RWPE2 (cell line): ENCODE measurements at regions not wholly inside any gene's neighbourhood (a gene's known extent, or its start where the extent isn't known, plus 50 kb on each side); places are given as distances from the start of the nearest gene placed in this dataset.

ENCODE experiments used
- ATAC-seq: fragments of 200-7000 bp; cut with Tn5 transposase; 3 replicates; pipeline ENCODE4 v1.9.1; 2021; ENCODE audit warnings: low read depth
- DNase-seq: peaks from one replicate; pipeline ENCODE4 v3.0.0-alpha.2; 2020; ENCODE audit warnings: low spot score
- H3K27ac ChIP-seq: fragments of 450-650 bp; 2 replicates; pipeline ENCODE4 v1.5.1; 2017; ENCODE audit warnings: mild to moderate bottlenecking; ENCODE audit not compliant: poor library complexity, severe bottlenecking
- H3K27me3 ChIP-seq: fragments of 250-450 bp; sonication (Bioruptor Pico); 2 replicates; pipeline ENCODE4 v1.5.1; 2021; ENCODE audit warnings: mild to moderate bottlenecking, moderate library complexity; ENCODE audit not compliant: insufficient read depth, poor library complexity, severe bottlenecking
- H3K36me3 ChIP-seq: fragments of 250-450 bp; sonication (Bioruptor Pico); 2 replicates; pipeline ENCODE4 v1.5.1; 2020; ENCODE audit warnings: low read depth, mild to moderate bottlenecking, moderate library complexity
- H3K4me1 ChIP-seq: fragments of 250-450 bp; sonication (Bioruptor Pico); 2 replicates; pipeline ENCODE4 v1.5.1; 2021; ENCODE audit warnings: mild to moderate bottlenecking, moderate library complexity; ENCODE audit not compliant: insufficient read depth, poor library complexity, severe bottlenecking
- H3K4me3 ChIP-seq: fragments of 250-450 bp; sonication (Bioruptor Pico); 2 replicates; pipeline ENCODE4 v1.5.1; 2021; ENCODE audit warnings: mild to moderate bottlenecking, moderate library complexity; ENCODE audit not compliant: severe bottlenecking
- H3K9me3 ChIP-seq: fragments of 250-450 bp; sonication (Bioruptor Pico); 2 replicates; pipeline ENCODE4 v1.5.1; 2021; ENCODE audit warnings: mild to moderate bottlenecking, moderate library complexity; ENCODE audit not compliant: severe bottlenecking
- TF ChIP-seq, protein P1 (sequence below): fragments of 450-650 bp; IDR thresholded peaks from one replicate; pipeline ENCODE4 v1.5.1; 2017; ENCODE audit warnings: mild to moderate bottlenecking, moderate library complexity; ENCODE audit not compliant: poor library complexity, severe bottlenecking

DNA sequence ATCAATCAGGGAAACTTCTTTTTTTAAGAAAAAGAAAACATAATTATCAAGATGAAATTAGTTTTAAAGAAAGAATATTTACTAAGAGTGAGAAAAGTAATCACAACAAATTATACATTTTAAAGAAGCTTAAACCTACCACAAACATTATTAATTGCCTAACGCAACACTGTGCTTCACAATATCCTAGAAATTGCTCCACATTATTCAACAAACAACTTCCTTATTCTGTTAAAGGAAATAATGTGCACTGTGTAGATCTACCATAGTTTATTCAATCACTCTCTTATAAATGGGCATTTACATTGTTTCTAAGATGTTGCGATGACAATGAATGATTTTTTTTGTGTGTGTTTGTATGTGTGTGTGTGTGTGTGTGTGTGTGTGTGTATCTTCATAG, 525.9 kb upstream of the KCNMB2 start:
- H3K36me3 ChIP-seq, result no peaks in the 10 kb centered on the region
- no peak overlapping the region for H3K4me3 ChIP-seq
- DNase-seq (no peak), ATAC-seq (no peak)
- TF ChIP-seq, protein P1, sequence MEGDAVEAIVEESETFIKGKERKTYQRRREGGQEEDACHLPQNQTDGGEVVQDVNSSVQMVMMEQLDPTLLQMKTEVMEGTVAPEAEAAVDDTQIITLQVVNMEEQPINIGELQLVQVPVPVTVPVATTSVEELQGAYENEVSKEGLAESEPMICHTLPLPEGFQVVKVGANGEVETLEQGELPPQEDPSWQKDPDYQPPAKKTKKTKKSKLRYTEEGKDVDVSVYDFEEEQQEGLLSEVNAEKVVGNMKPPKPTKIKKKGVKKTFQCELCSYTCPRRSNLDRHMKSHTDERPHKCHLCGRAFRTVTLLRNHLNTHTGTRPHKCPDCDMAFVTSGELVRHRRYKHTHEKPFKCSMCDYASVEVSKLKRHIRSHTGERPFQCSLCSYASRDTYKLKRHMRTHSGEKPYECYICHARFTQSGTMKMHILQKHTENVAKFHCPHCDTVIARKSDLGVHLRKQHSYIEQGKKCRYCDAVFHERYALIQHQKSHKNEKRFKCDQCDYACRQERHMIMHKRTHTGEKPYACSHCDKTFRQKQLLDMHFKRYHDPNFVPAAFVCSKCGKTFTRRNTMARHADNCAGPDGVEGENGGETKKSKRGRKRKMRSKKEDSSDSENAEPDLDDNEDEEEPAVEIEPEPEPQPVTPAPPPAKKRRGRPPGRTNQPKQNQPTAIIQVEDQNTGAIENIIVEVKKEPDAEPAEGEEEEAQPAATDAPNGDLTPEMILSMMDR, result no peak
- no peaks in the 10 kb centered on the region for H3K27me3 ChIP-seq
- no peak overlapping the region for H3K27ac ChIP-seq
- H3K4me1 ChIP-seq, result no peaks in the 10 kb centered on the region
- no peaks in the 10 kb centered on the region for H3K9me3 ChIP-seq

- ATAC-seq (no peak), DNase-seq (no peak)
- H3K4me3 ChIP-seq, result no peak overlapping the region
- H3K27me3 ChIP-seq, result no peaks in the 10 kb centered on the region
- no peaks in the 10 kb centered on the region for H3K4me1 ChIP-seq
- TF ChIP-seq, protein P1, result no peak
- no peaks in the 10 kb centered on the region for H3K9me3 ChIP-seq
- no peak overlapping the region for H3K27ac ChIP-seq
- H3K36me3 ChIP-seq, result no peaks in the 10 kb centered on the region
Observed at GRCh38 chr3:178019645-178020044, 516.6 kb upstream of the KCNMB2 start.

DNA sequence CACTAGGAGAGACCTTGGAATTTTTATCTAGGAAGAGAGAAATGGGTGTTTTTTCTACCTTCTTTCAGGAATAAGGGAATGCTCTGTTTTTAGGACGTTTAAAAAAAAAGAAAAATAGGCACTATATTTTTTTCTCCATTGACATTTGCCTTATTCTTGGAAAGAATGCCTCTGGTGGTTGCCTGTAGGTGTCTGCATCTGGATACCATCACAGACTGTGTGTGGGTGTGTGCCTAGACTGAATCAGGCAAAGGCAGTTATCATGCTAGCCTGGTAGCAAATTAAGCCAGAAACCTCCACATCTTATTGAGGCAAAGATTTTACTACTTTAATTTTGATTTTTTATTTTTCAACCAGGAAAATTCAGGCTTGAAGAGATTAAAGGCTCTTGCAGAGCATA, 513.6 kb upstream of the KCNMB2 start:
- no peak for DNase-seq
- no peaks in the 10 kb centered on the region for H3K36me3 ChIP-seq
- TF ChIP-seq, protein P1, result no peak
- no peak overlapping the region for H3K27ac ChIP-seq
- no peaks in the 10 kb centered on the region for H3K4me1 ChIP-seq
- H3K4me3 ChIP-seq, result no peak overlapping the region
- no peak for ATAC-seq
- H3K27me3 ChIP-seq, result no peaks in the 10 kb centered on the region
- H3K9me3 ChIP-seq, result no peaks in the 10 kb centered on the region

GRCh38 chr3:178028933-178029332, 507.3 kb upstream of the KCNMB2 start:
- no peak for DNase-seq
- Histone ChIP-seq H3K9me3 (no peaks in the 10 kb centered on the region), H3K36me3 (no peaks in the 10 kb centered on the region), H3K27ac (no peak overlapping the region), H3K27me3 (no peaks in the 10 kb centered on the region), H3K4me3 (no peak overlapping the region), H3K4me1 (no peaks in the 10 kb centered on the region)
- no peak for ATAC-seq
- TF ChIP-seq, protein P1, result no peak

GRCh38 chr3:178036451-178037144, 499.6 kb upstream of the KCNMB2 start:
- Histone ChIP-seq H3K36me3 (no peaks in the 10 kb centered on the region), H3K4me3 (no peak overlapping the region), H3K4me1 (no peaks in the 10 kb centered on the region), H3K27me3 (no peaks in the 10 kb centered on the region), H3K9me3 (no peaks in the 10 kb centered on the region), H3K27ac (no peak overlapping the region)
- DNase-seq, result no peak
- TF ChIP-seq, protein P1, result no peak
- ATAC-seq, result no peak
